ENCODE measurements at regions not wholly inside any gene's neighbourhood (a gene's known extent, or its start where the extent isn't known, plus 50 kb on each side); places are given as distances from the start of the nearest gene placed in this dataset.
"Not testable (repeated sequence)": the region's sequence is repeated elsewhere in the genome, so short reads cannot be mapped to it uniquely, and the experiment has no call there.

DNA sequence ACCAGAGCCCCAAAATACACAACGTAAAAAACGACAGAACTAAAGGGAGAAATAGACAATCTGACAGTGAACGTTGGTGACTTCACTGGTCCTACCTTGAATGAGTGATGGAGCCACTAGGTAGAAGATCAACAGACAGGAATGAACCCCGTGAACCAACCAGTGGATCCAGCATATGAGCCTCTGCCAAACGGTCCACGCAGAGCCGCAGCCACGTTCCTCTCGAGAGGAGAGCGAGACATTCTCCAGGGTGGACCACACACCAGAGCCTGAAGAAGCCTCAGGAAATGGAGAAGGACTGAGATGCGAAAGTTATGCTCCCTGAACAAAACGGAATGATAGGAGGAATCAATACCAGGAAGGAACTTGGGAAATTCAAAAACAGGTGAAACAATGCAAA, 178.4 kb downstream of the RTP5 start:
- Histone ChIP-seq H3K4me1 (ENCODE audit: insufficient read depth) (no peaks in the 10 kb centered on the region), H3K4me3 (ENCODE audit: low read depth, low read length) (no peak overlapping the region), H3K36me3 (ENCODE audit: insufficient read depth) (no peaks in the 10 kb centered on the region), H3K27ac (ENCODE audit: low read depth) (no peak overlapping the region)
- DNase-seq (ENCODE audit: extremely low spot score): no peak
- 83% methylated on average over 12 of the region's 12 CpGs for WGBS

DNA sequence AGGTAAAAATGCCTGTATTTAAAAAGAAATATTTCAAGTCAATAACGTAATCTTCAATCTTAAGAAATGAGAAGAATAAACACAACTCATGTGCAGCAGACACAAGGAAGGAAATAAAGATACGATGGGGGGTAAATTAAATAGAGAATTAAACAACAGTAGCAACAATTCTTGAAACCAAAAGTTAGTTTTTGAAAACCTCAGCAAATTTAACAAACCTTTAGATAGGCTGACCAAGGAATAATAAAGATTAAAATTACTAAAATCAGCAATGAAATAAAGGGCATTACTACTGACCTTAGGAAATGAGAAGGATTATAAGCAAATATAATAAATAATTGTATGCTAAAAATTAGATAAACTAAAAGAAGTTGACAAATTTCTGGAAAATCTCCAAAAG, 178.9 kb downstream of the RTP5 start:
- no peak overlapping the region for H3K27ac ChIP-seq (ENCODE audit: low read depth)
- no peak overlapping the region for H3K4me3 ChIP-seq (ENCODE audit: low read depth, low read length)
- DNase-seq (ENCODE audit: extremely low spot score): no peak
- WGBS: 88% methylated on average over 2 of the region's 2 CpGs
- H3K4me1 ChIP-seq (ENCODE audit: insufficient read depth): no peaks in the 10 kb centered on the region
- H3K36me3 ChIP-seq (ENCODE audit: insufficient read depth): no peaks in the 10 kb centered on the region

DNA sequence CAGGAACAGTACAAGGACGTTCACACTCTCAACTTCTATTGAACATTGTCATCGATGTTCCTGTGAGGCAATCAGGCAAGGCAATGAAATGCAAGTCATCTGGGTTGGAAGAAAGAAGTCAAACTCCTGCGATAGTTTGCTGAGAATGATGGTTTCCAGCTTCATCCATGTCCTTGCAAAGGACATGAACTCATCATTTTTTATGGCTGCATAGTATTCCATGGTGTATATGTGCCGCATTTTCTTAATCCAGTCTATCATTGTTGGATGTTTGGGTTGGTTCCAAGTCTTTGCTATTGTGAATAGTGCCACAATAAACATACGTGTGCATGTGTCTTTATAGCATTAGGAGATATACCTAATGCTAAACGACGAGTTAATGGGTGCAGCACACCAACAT, 180.0 kb downstream of the RTP5 start:
- H3K27ac ChIP-seq (ENCODE audit: low read depth); H3K4me3 ChIP-seq (ENCODE audit: low read depth, low read length); DNase-seq (ENCODE audit: extremely low spot score); H3K4me1 ChIP-seq (ENCODE audit: insufficient read depth); H3K36me3 ChIP-seq (ENCODE audit: insufficient read depth): not testable (repeated sequence)
- 92% methylated on average over 7 of the region's 7 CpGs for WGBS

DNA sequence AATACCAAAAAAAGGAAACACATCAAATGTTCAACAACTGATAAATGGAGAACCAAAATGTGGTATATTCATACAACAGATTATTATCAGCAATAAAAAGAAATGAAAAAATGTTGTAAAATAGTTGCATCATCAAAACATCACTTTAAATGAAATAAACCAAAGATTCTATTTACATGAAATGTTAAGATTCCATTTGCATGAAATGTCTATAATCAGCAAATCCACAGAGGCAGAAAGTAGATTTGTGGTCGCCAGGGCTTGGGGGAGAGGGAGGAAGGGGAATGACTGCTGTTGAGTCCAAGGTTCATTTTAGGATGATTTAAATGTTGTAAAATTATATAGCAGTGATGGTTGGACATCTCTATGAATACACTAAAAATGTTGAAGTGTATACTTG, 181.9 kb downstream of the RTP5 start:
- Histone ChIP-seq H3K4me1 (ENCODE audit: insufficient read depth) (no peaks in the 10 kb centered on the region), H3K4me3 (ENCODE audit: low read depth, low read length) (no peak overlapping the region), H3K27ac (ENCODE audit: low read depth) (no peak overlapping the region), H3K36me3 (ENCODE audit: insufficient read depth) (no peaks in the 10 kb centered on the region)
- no peak for DNase-seq (ENCODE audit: extremely low spot score)
- WGBS: 22% methylated on average over 1 of the region's 1 CpG

DNA sequence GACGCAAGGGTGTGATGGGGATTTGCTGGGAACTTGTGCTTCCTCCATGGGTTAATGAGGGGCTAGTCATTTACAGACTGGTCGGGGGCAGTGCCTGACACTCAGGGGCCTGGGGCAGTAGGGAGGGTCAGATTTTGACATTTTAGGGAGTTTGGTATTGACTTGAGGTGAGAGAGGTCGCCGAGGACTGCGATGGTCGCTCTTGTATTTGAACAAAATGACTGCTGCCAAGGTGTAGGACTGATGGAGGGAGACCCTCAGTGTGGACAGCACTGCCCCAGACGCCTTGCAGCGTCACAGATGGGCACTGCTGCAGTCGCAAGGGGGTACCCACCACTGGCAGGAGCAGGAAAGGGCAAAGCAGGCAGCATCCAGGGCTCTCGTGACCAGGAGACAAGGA, 182.9 kb downstream of the RTP5 start:
- WGBS: 78% methylated on average over 10 of the region's 10 CpGs
- Histone ChIP-seq H3K27ac (ENCODE audit: low read depth) (no peak overlapping the region), H3K4me1 (ENCODE audit: insufficient read depth) (no peaks in the 10 kb centered on the region), H3K36me3 (ENCODE audit: insufficient read depth) (no peaks in the 10 kb centered on the region), H3K4me3 (ENCODE audit: low read depth, low read length) (no peak overlapping the region)
- no peak for DNase-seq (ENCODE audit: extremely low spot score)

DNA sequence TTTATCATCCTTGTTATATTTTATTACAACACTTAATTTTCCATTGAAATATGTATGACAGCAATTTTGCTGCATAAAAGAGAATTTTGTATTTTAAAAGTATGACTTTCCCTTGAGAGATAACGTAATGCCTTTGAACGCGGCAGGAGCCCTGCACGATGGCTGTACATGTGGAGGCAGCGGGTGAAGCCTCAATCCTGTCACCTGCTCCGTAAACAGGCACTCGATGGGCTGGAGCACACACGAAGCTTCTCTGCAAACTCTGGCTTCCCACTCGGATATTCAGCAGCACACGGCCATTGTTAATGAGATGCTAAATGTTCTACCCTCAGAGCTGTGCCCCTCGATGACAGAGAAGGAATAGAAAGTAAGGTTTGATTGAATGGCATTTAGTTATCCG, 184.4 kb downstream of the RTP5 start:
- H3K4me1 ChIP-seq (ENCODE audit: insufficient read depth): no peaks in the 10 kb centered on the region
- no peak overlapping the region for H3K27ac ChIP-seq (ENCODE audit: low read depth)
- no peak overlapping the region for H3K4me3 ChIP-seq (ENCODE audit: low read depth, low read length)
- H3K36me3 ChIP-seq (ENCODE audit: insufficient read depth): no peaks in the 10 kb centered on the region
- WGBS: 79% methylated on average over 12 of the region's 12 CpGs
- DNase-seq (ENCODE audit: extremely low spot score): no peak

DNA sequence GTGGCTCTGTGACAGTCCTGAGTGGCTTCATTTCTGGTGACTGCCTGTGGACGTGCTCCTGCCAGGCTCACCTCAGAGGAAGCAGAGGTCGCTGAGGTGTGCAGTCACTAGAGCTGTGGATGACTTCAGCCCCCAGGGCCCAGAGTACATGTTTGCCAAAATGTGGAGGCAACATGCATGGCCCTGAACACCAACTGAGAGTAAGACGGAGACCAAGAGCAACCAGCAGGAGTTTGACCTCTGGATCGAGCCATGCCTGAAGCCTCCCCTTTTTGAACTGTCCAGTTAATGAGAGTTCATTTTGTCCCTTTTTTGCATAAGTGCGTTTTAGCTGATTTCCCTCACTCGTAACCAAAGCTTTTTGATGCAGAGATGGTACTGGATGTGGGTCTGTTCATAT, 184.9 kb downstream of the RTP5 start:
- 85% methylated on average over 6 of the region's 6 CpGs for WGBS
- Histone ChIP-seq H3K4me3 (ENCODE audit: low read depth, low read length) (no peak overlapping the region), H3K36me3 (ENCODE audit: insufficient read depth) (no peaks in the 10 kb centered on the region), H3K27ac (ENCODE audit: low read depth) (no peak overlapping the region), H3K4me1 (ENCODE audit: insufficient read depth) (no peaks in the 10 kb centered on the region)
- DNase-seq (ENCODE audit: extremely low spot score): no peak

DNA sequence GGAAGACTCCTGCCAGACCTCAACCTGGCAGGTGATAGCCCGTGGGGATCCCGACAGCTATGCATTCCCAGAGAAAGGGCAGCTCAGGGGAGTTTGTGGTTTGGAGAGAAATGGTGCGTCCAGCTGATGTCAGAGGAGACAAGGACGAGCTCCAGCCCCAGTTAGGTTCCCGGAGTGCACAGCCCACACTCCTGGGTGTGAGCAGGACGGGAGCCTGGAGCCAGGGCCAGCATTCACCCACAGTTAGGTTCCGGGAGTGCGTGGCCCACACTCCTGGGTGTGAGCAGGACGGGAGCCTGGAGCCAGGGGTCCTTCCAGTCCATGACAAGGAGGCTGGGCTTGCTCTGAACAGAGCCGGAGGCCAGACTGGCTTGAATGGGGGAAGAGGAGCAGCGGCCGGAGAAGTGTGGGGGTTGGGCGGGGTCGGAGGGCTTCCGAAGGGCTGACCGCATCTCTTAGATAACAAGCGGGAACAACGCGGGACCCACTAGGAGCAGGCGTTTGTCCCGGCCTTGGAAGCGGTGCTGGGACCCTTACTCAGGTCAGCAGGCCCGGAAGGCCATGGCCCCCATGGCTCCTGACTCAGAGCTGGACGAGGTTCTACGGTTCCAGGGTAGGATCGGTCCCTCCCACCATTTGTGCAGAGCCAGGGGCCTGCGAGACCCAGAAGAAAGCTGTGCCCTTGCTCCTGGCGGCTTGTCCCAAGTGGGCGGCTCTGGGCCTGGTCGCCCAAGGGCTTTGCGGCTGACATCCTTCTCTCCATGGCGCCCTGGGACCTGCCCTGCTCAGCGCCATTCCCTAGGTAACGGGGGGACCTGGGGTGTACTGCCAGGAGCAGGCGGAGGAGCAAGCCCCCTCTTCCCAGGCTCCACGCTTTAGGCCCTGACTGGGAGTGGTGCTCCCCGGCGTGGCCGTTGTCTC, 185.6 kb downstream of the RTP5 start:
- no peak overlapping the region for H3K4me3 ChIP-seq (ENCODE audit: low read depth, low read length)
- no peaks in the 10 kb centered on the region for H3K4me1 ChIP-seq (ENCODE audit: insufficient read depth)
- no peak for DNase-seq (ENCODE audit: extremely low spot score)
- WGBS: 84% methylated on average over 39 of the region's 39 CpGs
- no peaks in the 10 kb centered on the region for H3K36me3 ChIP-seq (ENCODE audit: insufficient read depth)
- H3K27ac ChIP-seq (ENCODE audit: low read depth): no peak overlapping the region

DNA sequence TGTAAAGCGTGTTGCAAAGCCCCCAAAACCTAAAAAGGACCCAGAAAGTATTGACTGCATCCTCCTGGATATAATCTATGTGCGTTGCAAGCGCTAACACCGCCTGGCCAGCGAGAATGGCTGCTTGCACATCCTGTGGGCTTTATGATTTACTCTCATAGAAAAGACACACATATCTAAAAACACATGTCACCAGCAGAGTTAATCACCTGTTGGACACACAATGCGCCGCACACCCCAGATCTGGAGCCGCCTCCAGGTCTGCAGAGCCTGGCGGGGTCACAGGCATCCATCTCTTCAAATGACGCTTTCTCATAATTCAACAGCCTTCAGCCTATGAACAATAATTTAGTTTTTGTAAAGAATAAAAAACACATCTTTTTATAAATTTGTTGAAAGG, 186.5 kb downstream of the RTP5 start:
- H3K36me3 ChIP-seq (ENCODE audit: insufficient read depth): no peaks in the 10 kb centered on the region
- H3K4me3 ChIP-seq (ENCODE audit: low read depth, low read length): no peak overlapping the region
- DNase-seq (ENCODE audit: extremely low spot score): no peak
- H3K4me1 ChIP-seq (ENCODE audit: insufficient read depth): no peaks in the 10 kb centered on the region
- 79% methylated on average over 10 of the region's 10 CpGs for WGBS
- H3K27ac ChIP-seq (ENCODE audit: low read depth): no peak overlapping the region

DNA sequence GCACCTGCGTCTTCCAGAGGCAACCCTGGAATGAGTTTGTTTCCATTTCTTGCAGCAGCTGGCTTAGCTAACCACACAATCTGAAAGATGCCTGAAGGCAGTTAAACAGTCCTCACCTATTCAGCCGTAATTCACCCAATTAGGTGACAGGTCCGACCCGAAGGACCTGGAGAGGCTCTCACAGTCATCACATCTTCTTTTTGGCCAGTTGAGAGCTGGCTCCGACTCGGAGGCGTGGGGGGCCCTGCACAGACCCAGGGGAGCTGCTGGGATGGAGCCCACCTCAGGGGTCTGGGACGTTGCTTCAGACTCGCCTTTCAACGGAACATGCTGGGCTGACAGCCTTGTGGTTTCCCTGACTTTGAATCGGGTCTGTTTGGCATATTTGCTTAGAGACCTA, 187.3 kb downstream of the RTP5 start:
- Histone ChIP-seq H3K36me3 (ENCODE audit: insufficient read depth) (no peaks in the 10 kb centered on the region), H3K4me1 (ENCODE audit: insufficient read depth) (no peaks in the 10 kb centered on the region), H3K4me3 (ENCODE audit: low read depth, low read length) (no peak overlapping the region), H3K27ac (ENCODE audit: low read depth) (no peak overlapping the region)
- no peak for DNase-seq (ENCODE audit: extremely low spot score)
- 58% methylated on average over 11 of the region's 11 CpGs for WGBS

DNA sequence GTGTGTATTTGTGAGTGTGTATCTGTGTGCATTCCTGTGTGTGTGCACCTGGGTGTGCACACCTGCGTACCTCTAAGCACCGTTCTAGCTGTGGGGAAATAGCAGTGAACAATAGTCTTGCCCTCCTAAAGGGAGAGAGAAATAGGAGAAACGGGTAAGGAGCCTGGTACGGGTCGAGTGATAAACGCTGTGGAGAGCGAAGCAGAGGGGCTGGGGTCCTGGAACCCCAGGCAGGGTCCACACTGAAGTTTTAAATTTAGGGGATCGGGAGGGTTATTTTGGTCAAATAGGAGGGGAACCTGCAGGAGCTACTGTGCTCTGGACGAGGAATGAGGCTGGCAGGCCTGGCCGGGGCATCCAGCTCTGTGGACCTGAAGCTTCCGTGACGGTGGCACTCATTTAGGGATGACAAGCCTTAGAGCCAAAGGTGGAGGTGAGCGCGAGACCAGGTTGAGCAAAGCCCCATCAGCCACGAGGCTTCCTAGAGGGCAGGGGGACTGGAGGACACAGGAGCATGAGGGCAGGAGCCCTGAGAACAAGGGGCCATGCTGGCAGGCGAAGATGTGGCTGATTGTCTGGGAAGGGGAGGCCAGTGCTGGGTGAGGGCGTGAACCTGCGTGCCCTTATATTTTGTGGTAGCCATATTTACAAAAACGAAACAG, 188.0 kb downstream of the RTP5 start:
- DNase-seq (ENCODE audit: extremely low spot score): no peak
- Histone ChIP-seq H3K4me3 (ENCODE audit: low read depth, low read length) (no peak overlapping the region), H3K27ac (ENCODE audit: low read depth) (no peak overlapping the region), H3K4me1 (ENCODE audit: insufficient read depth) (no peaks in the 10 kb centered on the region), H3K36me3 (ENCODE audit: insufficient read depth) (no peaks in the 10 kb centered on the region)
- 87% methylated on average over 19 of the region's 19 CpGs for WGBS

DNA sequence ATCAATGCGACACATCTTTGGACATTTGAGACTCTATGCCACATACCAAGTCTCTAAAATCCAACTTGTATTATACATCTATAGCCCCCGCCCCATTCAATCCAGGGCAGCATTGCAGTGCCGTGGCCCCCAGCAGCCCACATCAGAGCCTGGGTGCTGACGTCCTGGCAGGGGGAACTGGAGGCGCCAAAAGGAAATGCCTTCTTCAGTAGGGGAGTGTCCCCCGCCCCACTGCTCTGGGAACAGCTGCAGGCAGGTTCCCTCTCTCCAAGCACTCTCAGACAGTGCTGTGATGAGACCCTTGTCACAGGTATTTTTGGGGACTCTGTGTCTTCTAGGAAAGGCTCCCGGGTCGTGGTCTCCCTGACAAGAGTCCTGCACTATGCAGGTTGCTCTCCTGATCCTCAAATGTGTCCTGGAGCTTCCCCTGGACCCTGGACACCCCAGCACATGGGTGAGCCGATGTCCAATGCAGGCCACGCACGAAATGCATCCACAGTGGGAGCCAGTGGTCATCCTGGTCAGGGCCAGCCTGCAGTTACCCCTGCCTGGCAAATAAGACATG, 188.7 kb downstream of the RTP5 start:
- WGBS: 73% methylated on average over 11 of the region's 11 CpGs
- Histone ChIP-seq H3K4me1 (ENCODE audit: insufficient read depth) (no peaks in the 10 kb centered on the region), H3K36me3 (ENCODE audit: insufficient read depth) (no peaks in the 10 kb centered on the region), H3K27ac (ENCODE audit: low read depth) (no peak overlapping the region), H3K4me3 (ENCODE audit: low read depth, low read length) (no peak overlapping the region)
- DNase-seq (ENCODE audit: extremely low spot score): no peak

DNA sequence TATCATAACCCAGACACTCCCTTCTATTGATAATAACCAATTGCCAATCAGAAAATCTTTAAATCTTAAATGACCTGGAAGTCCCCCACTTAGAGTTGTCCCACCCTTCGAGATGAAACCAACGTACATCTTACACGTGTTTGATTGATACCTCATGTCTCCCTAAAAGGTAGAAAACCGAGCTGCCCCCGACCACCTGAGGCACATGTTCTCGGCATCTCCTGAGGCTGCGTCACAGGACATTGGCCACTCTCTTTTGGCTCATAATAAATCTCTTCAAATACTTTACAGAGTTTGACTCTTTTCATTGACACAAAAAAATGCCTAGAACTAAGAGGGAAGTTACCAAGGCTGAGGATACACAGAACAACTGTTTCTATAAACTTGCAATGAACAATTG, 190.0 kb downstream of the RTP5 start:
- H3K4me3 ChIP-seq (ENCODE audit: low read depth, low read length): no peak overlapping the region

DNA sequence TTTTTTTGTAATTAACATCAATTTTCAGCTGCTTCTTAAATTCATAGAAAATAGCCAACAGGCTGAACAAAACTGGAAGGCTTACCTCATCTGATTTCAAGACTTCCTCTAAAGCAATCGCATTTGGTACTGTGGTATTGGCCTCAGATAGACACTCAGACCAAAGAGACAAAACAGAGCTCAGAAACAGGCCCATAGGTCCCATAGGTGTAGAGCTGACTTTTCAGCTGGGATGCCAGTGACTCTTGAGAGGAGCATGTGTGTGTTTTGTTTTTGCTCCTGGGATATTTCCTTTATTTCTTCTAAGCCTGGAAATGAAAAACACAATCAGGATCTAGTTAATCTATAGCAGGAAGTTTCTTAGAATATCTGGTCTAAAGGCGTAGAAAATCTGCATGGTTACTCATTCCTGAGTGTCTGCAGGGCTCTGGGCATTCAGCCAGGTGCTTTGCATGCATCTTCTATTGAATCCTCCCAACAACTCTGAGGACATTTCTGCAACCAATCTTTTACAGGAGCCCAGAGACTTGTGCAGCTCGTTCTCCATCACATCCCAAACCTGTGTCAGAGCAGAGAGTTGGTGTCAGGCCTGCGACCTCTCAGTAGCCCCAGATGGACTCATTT, 190.8 kb downstream of the RTP5 start:
- WGBS: 61% methylated on average over 4 of the region's 4 CpGs
- DNase-seq (ENCODE audit: extremely low spot score): no peak
- no peak overlapping the region for H3K4me3 ChIP-seq (ENCODE audit: low read depth, low read length)
- H3K36me3 ChIP-seq (ENCODE audit: insufficient read depth): no peaks in the 10 kb centered on the region
- no peak overlapping the region for H3K27ac ChIP-seq (ENCODE audit: low read depth)
- no peaks in the 10 kb centered on the region for H3K4me1 ChIP-seq (ENCODE audit: insufficient read depth)

More for the DNA sequence above, 190.0 kb downstream of the RTP5 start:
- Histone ChIP-seq H3K4me1 (ENCODE audit: insufficient read depth) (no peaks in the 10 kb centered on the region), H3K27ac (ENCODE audit: low read depth) (no peak overlapping the region), H3K36me3 (ENCODE audit: insufficient read depth) (no peaks in the 10 kb centered on the region)
- WGBS: 89% methylated on average over 7 of the region's 7 CpGs
- DNase-seq (ENCODE audit: extremely low spot score): no peak
